NB4 (cell line): ENCODE measurements at regions not wholly inside any gene's neighbourhood (a gene's known extent, or its start where the extent isn't known, plus 50 kb on each side); places are given as distances from the start of the nearest gene placed in this dataset.

ENCODE experiments used
- DNase-seq: peaks from one replicate; pipeline ENCODE4 v3.0.0; 2010; ENCODE audit warnings: low read depth
- H3K4me3 ChIP-seq: one replicate; pipeline ENCODE4 v1.5.1; 2011; ENCODE audit warnings: mild to moderate bottlenecking, low read depth, low read length, moderate library complexity
- CTCF ChIP-seq: IDR thresholded peaks from one replicate; pipeline ENCODE4 v1.5.1; 2012; ENCODE audit warnings: low read depth, low read length
- MAX ChIP-seq: IDR thresholded peaks from 2 replicates; pipeline ENCODE4 v1.6.1; 2011; ENCODE audit warnings: low read depth, low read length
- MYC ChIP-seq: IDR thresholded peaks from 2 replicates; pipeline ENCODE4 v1.6.1; 2011; ENCODE audit warnings: low read depth, low read length
- POLR2A ChIP-seq: IDR thresholded peaks from 2 replicates; pipeline ENCODE4 v1.6.1; 2011; ENCODE audit warnings: mild to moderate bottlenecking; ENCODE audit not compliant: insufficient read length; ENCODE audit errors: extremely low read depth

- DNase-seq: no peak
- no peak for TF ChIP-seq MAX
- TF ChIP-seq CTCF: no peak
- no peak for TF ChIP-seq MYC
- TF ChIP-seq POLR2A: no peak
- no peak overlapping the region for H3K4me3 ChIP-seq
Measured at GRCh38 chr7:69025249-69025648, 573.0 kb upstream of the AUTS2 start.

GRCh38 chr7:69032848-69033247, 565.4 kb upstream of the AUTS2 start:
- no peak for DNase-seq
- no peak for TF ChIP-seq CTCF
- TF ChIP-seq POLR2A: no peak
- no peak for TF ChIP-seq MAX
- no peak for TF ChIP-seq MYC
- no peak overlapping the region for H3K4me3 ChIP-seq

GRCh38 chr7:69035826-69036225, 562.4 kb upstream of the AUTS2 start:
- no peak for DNase-seq
- TF ChIP-seq MAX (no peak), POLR2A (no peak)

GRCh38 chr7:69036301-69036700, 562.0 kb upstream of the AUTS2 start:
- no peak for TF ChIP-seq MAX
- no peak for TF ChIP-seq CTCF
- TF ChIP-seq MYC: no peak
- TF ChIP-seq POLR2A: no peak
- H3K4me3 ChIP-seq: no peak overlapping the region
- no peak for DNase-seq

More at GRCh38 chr7:69035826-69036225, 562.4 kb upstream of the AUTS2 start:
- H3K4me3 ChIP-seq: no peak overlapping the region

GRCh38 chr7:69038915-69039314, 559.4 kb upstream of the AUTS2 start:
- no peak for DNase-seq
- H3K4me3 ChIP-seq: no peak overlapping the region
- TF ChIP-seq MAX: no peak
- no peak for TF ChIP-seq POLR2A
- no peak for TF ChIP-seq CTCF
- TF ChIP-seq MYC: no peak

GRCh38 chr7:69042138-69042537, 556.1 kb upstream of the AUTS2 start:
- no peak overlapping the region for H3K4me3 ChIP-seq
- no peak for DNase-seq
- TF ChIP-seq POLR2A: no peak
- TF ChIP-seq CTCF: no peak
- no peak for TF ChIP-seq MAX
- no peak for TF ChIP-seq MYC
